Astrocyte (in vitro differentiated cells and primary cell): ENCODE measurements at regions not wholly inside any gene's neighbourhood (a gene's known extent, or its start where the extent isn't known, plus 50 kb on each side); places are given as distances from the start of the nearest gene placed in this dataset.

Experiments
- DNase-seq: peaks from one replicate; pipeline ENCODE4 v3.0.0-alpha.2; 2010; ENCODE audit warnings: low read depth
- FAIRE-seq: peaks from 2 replicates; lab custom pipeline; 2011; peaks lifted over from hg19 to GRCh38; lab: Jason Lieb, UNC
- H2AFZ ChIP-seq: 2 replicates; pipeline ENCODE4 v1.6.0; 2012; ENCODE audit warnings: low read depth, low read length, inconsistent platforms
- H3K27ac ChIP-seq: 2 replicates; pipeline ENCODE4 v1.5.1; 2011; ENCODE audit warnings: low read depth, low read length, inconsistent platforms
- H3K27me3 ChIP-seq: 2 replicates; pipeline ENCODE4 v1.6.0; 2011; ENCODE audit warnings: low read length, inconsistent platforms; ENCODE audit not compliant: insufficient read depth
- H3K36me3 ChIP-seq: 2 replicates; pipeline ENCODE4 v1.5.1; 2011; ENCODE audit warnings: low read length, inconsistent platforms; ENCODE audit not compliant: insufficient read depth
- H3K4me1 ChIP-seq: 2 replicates; pipeline ENCODE4 v1.5.1; 2011; ENCODE audit warnings: low read length, inconsistent platforms; ENCODE audit not compliant: insufficient read depth
- H3K4me2 ChIP-seq: 2 replicates; pipeline ENCODE4 v1.6.0; 2012; ENCODE audit warnings: low read length, inconsistent platforms
- H3K4me3 ChIP-seq: 2 replicates; pipeline ENCODE4 v1.5.1; 2011; ENCODE audit warnings: low read depth, mild to moderate bottlenecking, low read length, inconsistent platforms; ENCODE audit not compliant: insufficient read depth
- H3K79me2 ChIP-seq: 2 replicates; pipeline ENCODE4 v1.6.0; 2012; ENCODE audit warnings: mild to moderate bottlenecking, low read length, inconsistent platforms; ENCODE audit not compliant: insufficient read depth
- H3K9ac ChIP-seq: 2 replicates; pipeline ENCODE4 v1.6.0; 2012; ENCODE audit warnings: mild to moderate bottlenecking, low read length, inconsistent platforms
- H3K9me3 ChIP-seq: 2 replicates; pipeline ENCODE4 v1.5.1; 2012; ENCODE audit warnings: low read depth, mild to moderate bottlenecking, low read length, inconsistent platforms; ENCODE audit not compliant: insufficient read depth
- H4K20me1 ChIP-seq: 2 replicates; pipeline ENCODE4 v1.6.0; 2012; ENCODE audit warnings: low read length, inconsistent platforms; ENCODE audit not compliant: insufficient read depth
- H3K27ac Mint-ChIP-seq: one replicate; pipeline ENCODE4 v1.8.0; 2021; ENCODE audit warnings: mild to moderate bottlenecking, mixed read lengths; ENCODE audit not compliant: unreplicated experiment
- H3K27me3 Mint-ChIP-seq: one replicate; pipeline ENCODE4 v1.8.0; 2021; ENCODE audit warnings: low read depth, mixed read lengths; ENCODE audit not compliant: unreplicated experiment
- H3K36me3 Mint-ChIP-seq: one replicate; pipeline ENCODE4 v1.8.0; 2021; ENCODE audit warnings: low read depth, mixed read lengths; ENCODE audit not compliant: unreplicated experiment
- H3K4me1 Mint-ChIP-seq: one replicate; pipeline ENCODE4 v1.8.0; 2021; ENCODE audit warnings: low read depth, mixed read lengths; ENCODE audit not compliant: unreplicated experiment
- H3K4me3 Mint-ChIP-seq: one replicate; pipeline ENCODE4 v1.8.0; 2021; ENCODE audit warnings: mild to moderate bottlenecking, moderate library complexity, mixed read lengths; ENCODE audit not compliant: unreplicated experiment
- H3K9me3 Mint-ChIP-seq: one replicate; pipeline ENCODE4 v1.8.0; 2021; ENCODE audit warnings: mild to moderate bottlenecking, mixed read lengths; ENCODE audit not compliant: unreplicated experiment
- CTCF ChIP-seq: IDR thresholded peaks from 2 replicates; pipeline ENCODE4 v1.5.1; 2011; ENCODE audit warnings: low read depth, mild to moderate bottlenecking, inconsistent platforms, low read length, moderate library complexity; ENCODE audit not compliant: insufficient read depth
- EZH2 ChIP-seq: IDR thresholded peaks from 2 replicates; pipeline ENCODE4 v1.6.1; 2012; ENCODE audit warnings: mild to moderate bottlenecking, low read length, inconsistent platforms; ENCODE audit not compliant: insufficient read depth

GRCh38 chr9:34896112-34896511 lies 62.0 kb upstream of the PHF24 start:
- Histone ChIP-seq H3K36me3 (no peaks in the 10 kb centered on the region), H3K9me3 (no peaks in the 10 kb centered on the region), H2AFZ (no peak overlapping the region), H3K4me3 (no peak overlapping the region), H3K79me2 (no peaks in the 10 kb centered on the region), H3K27me3 (peaks cover 55% of the 10 kb centered on the region), H3K9ac (no peak overlapping the region), H3K4me2 (no peak overlapping the region), H3K27ac (no peak overlapping the region), H4K20me1 (no peaks in the 10 kb centered on the region), H3K4me1 (no peaks in the 10 kb centered on the region)
- DNase-seq (no peak), FAIRE-seq (no peak)
- Mint-ChIP-seq H3K36me3 (peaks cover 3% of the 10 kb centered on the region), H3K4me1 (no peaks in the 10 kb centered on the region), H3K27ac (no peak overlapping the region), H3K9me3 (no peaks in the 10 kb centered on the region), H3K4me3 (no peak overlapping the region), H3K27me3 (peaks cover 55% of the 10 kb centered on the region)
- no peak for TF ChIP-seq EZH2
- no peak for TF ChIP-seq CTCF

GRCh38 chr9:34892886-34893285 lies 65.2 kb upstream of the PHF24 start:
- FAIRE-seq = no peak

More at GRCh38 chr9:34892886-34893285, 65.2 kb upstream of the PHF24 start:
- no peak overlapping the region for H3K27ac Mint-ChIP-seq
- H3K36me3 Mint-ChIP-seq = peaks cover 3% of the 10 kb centered on the region
- H3K4me1 ChIP-seq = no peaks in the 10 kb centered on the region
- H3K9ac ChIP-seq = no peak overlapping the region
- DNase-seq = no peak
- no peak overlapping the region for H3K4me3 ChIP-seq
- H3K36me3 ChIP-seq = no peaks in the 10 kb centered on the region
- no peaks in the 10 kb centered on the region for H3K79me2 ChIP-seq
- no peak overlapping the region for H3K4me3 Mint-ChIP-seq
- no peaks in the 10 kb centered on the region for H3K4me1 Mint-ChIP-seq
- no peak overlapping the region for H2AFZ ChIP-seq
- H3K27me3 Mint-ChIP-seq = peaks cover 45% of the 10 kb centered on the region
- no peak for TF ChIP-seq EZH2
- no peak for TF ChIP-seq CTCF
- H4K20me1 ChIP-seq = no peaks in the 10 kb centered on the region
- no peaks in the 10 kb centered on the region for H3K9me3 Mint-ChIP-seq
- no peak overlapping the region for H3K27ac ChIP-seq
- no peaks in the 10 kb centered on the region for H3K9me3 ChIP-seq
- H3K4me2 ChIP-seq = no peak overlapping the region
- peaks cover 53% of the 10 kb centered on the region for H3K27me3 ChIP-seq
